ENCODE measurements at regions not wholly inside any gene's neighbourhood (a gene's known extent, or its start where the extent isn't known, plus 50 kb on each side); places are given as distances from the start of the nearest gene placed in this dataset.

DNA sequence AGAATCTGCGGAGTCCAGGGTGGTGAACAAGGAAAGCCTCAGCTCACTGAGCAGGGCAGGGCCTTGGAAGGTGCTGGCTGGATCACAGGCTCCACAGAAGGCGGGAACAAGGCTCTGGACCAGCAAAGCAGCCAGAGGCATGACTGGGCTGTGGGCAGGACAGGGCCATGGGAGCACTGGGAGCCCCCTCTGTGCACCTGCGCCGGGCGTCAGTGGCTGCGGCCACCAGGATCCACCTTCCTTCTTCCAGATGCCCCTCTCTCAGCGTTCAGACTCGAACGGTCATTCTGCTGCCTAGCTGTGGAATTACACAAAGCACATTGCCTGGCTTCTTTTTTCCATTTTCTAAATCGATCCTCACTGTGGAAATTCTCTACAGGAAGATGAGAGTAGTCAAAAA lies 621.2 kb downstream of the GALR1 start:
- Histone ChIP-seq H3K4me2 (ENCODE audit: unreplicated experiment) (no peak overlapping the region), H4K20me1 (ENCODE audit: insufficient read depth) (no peaks in the 10 kb centered on the region), H3K9me2 (ENCODE audit: insufficient read depth) (no peaks in the 10 kb centered on the region), H3K9ac (no peak overlapping the region), H3F3A (ENCODE audit: insufficient read depth) (no peaks in the 10 kb centered on the region), H3K9me3 (ENCODE audit: low read depth) (no peaks in the 10 kb centered on the region), H3K27ac (no peak overlapping the region), H3K36me3 (ENCODE audit: low read depth) (no peaks in the 10 kb centered on the region), H3K27me3 (replicated peaks; ENCODE audit: insufficient read depth) (no peaks in the 10 kb centered on the region), H3K4me1 (ENCODE audit: insufficient read depth) (no peaks in the 10 kb centered on the region), H2AFZ (no peak overlapping the region), H3K4me3 (no peak overlapping the region), H3K79me2 (ENCODE audit: insufficient read depth) (no peaks in the 10 kb centered on the region)
- in situ Hi-C loops (cut with MboI), result no loop called here
- TF ChIP-seq EZH2 (IDR thresholded peaks at IDR 0.05; ENCODE audit: insufficient read depth, poor library complexity, severe bottlenecking) (no peak), EZH2phosphoT487 (IDR thresholded peaks at IDR 0.05; ENCODE audit: insufficient read depth, low read depth) (no peak)
- DNase-seq, result no peak
- 40 to 46% methylated on average over 10 of the region's 10 CpGs for WGBS, 2 experiments (ENCODE audit: low coverage in 1 of 2, low lambda C conversion rate in 2 of 2, missing lambda C conversion rate in 2 of 2)

DNA sequence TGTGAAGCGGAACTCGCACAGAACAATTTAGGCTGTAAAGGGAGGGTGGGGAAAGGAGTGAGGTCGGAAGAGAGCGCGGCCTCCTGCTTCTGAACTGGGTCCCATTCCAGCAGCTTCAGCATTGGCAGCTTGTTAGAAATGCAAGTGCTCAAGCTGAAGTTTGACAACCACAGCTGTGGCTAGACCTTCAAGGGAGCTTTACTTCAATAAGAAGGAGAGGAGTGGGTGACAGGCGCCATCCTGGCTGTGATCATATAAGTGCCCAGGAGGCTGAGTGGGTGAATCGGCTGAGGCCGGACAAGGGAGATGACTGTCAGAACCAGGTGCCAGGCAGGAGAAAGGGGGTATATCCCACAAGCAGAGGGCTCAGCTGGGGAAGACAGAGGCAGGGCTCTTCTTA lies 622.5 kb downstream of the GALR1 start:
- no peaks in the 10 kb centered on the region for H3F3A ChIP-seq (ENCODE audit: insufficient read depth)
- 51 to 61% methylated on average over 8 of the region's 8 CpGs for WGBS, 2 experiments (ENCODE audit: low coverage in 1 of 2, low lambda C conversion rate in 2 of 2, missing lambda C conversion rate in 2 of 2)
- in situ Hi-C loops (cut with MboI), result no loop called here
- H3K27ac ChIP-seq, result no peak overlapping the region
- no peak overlapping the region for H3K9ac ChIP-seq
- no peak for TF ChIP-seq EZH2phosphoT487 (IDR thresholded peaks at IDR 0.05; ENCODE audit: insufficient read depth, low read depth)
- TF ChIP-seq EZH2 (IDR thresholded peaks at IDR 0.05; ENCODE audit: insufficient read depth, poor library complexity, severe bottlenecking), result no peak
- H2AFZ ChIP-seq, result no peak overlapping the region
- no peak for DNase-seq
- no peaks in the 10 kb centered on the region for H3K27me3 ChIP-seq (replicated peaks; ENCODE audit: insufficient read depth)
- no peaks in the 10 kb centered on the region for H3K9me2 ChIP-seq (ENCODE audit: insufficient read depth)
- no peak overlapping the region for H3K4me3 ChIP-seq
- no peaks in the 10 kb centered on the region for H3K4me1 ChIP-seq (ENCODE audit: insufficient read depth)
- no peak overlapping the region for H3K4me2 ChIP-seq (ENCODE audit: unreplicated experiment)
- H4K20me1 ChIP-seq (ENCODE audit: insufficient read depth), result no peaks in the 10 kb centered on the region
- H3K9me3 ChIP-seq (ENCODE audit: low read depth), result no peaks in the 10 kb centered on the region
- H3K36me3 ChIP-seq (ENCODE audit: low read depth), result no peaks in the 10 kb centered on the region
- H3K79me2 ChIP-seq (ENCODE audit: insufficient read depth), result no peaks in the 10 kb centered on the region

DNA sequence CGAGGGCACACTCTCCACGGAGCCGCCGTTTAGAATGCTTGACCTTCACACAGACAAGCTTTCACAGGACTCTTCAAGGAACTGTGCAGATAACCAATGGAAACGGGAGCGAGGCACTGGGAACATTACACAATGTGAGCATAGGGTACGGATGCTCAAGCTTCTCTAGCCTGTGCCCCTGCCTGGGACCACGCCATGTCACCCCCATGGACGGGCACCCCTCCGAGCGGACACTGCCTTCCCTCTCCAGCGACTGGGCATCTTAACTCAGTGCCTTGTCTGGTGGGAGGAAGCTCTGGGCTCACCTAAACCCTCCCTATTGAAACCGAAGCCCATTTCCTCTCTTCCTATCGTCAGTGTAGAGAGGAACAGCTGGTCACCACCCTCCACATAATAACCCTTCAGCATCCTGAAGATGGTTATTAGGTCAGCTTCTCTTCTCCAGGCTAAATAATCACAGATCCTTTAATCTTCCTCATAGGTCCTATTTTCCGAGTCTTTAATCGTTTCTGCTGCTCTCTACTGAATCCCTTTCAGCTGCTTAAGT lies 626.7 kb downstream of the GALR1 start:
- no peaks in the 10 kb centered on the region for H3K4me1 ChIP-seq (ENCODE audit: insufficient read depth)
- H3K36me3 ChIP-seq (ENCODE audit: low read depth), result no peaks in the 10 kb centered on the region
- DNase-seq, result no peak
- no peaks in the 10 kb centered on the region for H4K20me1 ChIP-seq (ENCODE audit: insufficient read depth)
- H3K9ac ChIP-seq, result no peak overlapping the region
- H3K4me3 ChIP-seq, result no peak overlapping the region
- TF ChIP-seq EZH2phosphoT487 (IDR thresholded peaks at IDR 0.05; ENCODE audit: insufficient read depth, low read depth) (no peak), EZH2 (IDR thresholded peaks at IDR 0.05; ENCODE audit: insufficient read depth, poor library complexity, severe bottlenecking) (no peak)
- whole genome bisulfite sequencing, 2 experiments (ENCODE audit: low coverage in 1 of 2, low lambda C conversion rate in 2 of 2, missing lambda C conversion rate in 2 of 2), result 27 to 30% methylated on average over 12 to 16 of the region's 16 CpGs
- H3K27ac ChIP-seq, result no peak overlapping the region
- no peak overlapping the region for H3K4me2 ChIP-seq (ENCODE audit: unreplicated experiment)
- H3K9me3 ChIP-seq (ENCODE audit: low read depth), result no peaks in the 10 kb centered on the region
- no peak overlapping the region for H2AFZ ChIP-seq
- no peaks in the 10 kb centered on the region for H3F3A ChIP-seq (ENCODE audit: insufficient read depth)
- no peaks in the 10 kb centered on the region for H3K9me2 ChIP-seq (ENCODE audit: insufficient read depth)
- H3K79me2 ChIP-seq (ENCODE audit: insufficient read depth), result no peaks in the 10 kb centered on the region
- in situ Hi-C loops (cut with MboI), result no loop called here
- no peaks in the 10 kb centered on the region for H3K27me3 ChIP-seq (replicated peaks; ENCODE audit: insufficient read depth)

DNA sequence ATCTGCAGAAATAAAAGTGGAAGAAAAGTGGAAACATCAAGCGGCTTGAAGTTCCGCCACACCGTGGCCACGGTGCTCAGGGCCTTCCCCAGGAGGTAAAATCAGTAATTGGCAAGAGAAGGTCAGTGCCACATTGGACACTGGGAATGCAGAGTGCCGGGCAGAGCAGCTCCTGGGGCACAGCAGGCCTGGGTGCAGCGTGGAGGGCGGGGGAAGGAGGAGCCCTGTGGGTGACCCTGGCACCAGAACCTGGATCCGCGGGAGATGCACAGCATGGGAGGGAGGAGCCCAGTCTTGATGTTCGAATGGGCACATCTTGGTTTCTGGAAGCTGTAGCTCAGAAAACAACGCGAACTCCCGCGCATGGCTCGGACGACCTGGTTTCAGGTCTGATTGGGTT lies 630.2 kb downstream of the GALR1 start:
- no peak overlapping the region for H2AFZ ChIP-seq
- H3K9ac ChIP-seq, result no peak overlapping the region
- H3K9me2 ChIP-seq (ENCODE audit: insufficient read depth), result no peaks in the 10 kb centered on the region
- no peak for DNase-seq
- H3K4me3 ChIP-seq, result no peak overlapping the region
- H3K9me3 ChIP-seq (ENCODE audit: low read depth), result no peaks in the 10 kb centered on the region
- in situ Hi-C loops (cut with MboI), result no loop called here
- H3K27me3 ChIP-seq (replicated peaks; ENCODE audit: insufficient read depth), result no peaks in the 10 kb centered on the region
- H3K4me2 ChIP-seq (ENCODE audit: unreplicated experiment), result no peak overlapping the region
- H3K79me2 ChIP-seq (ENCODE audit: insufficient read depth), result no peaks in the 10 kb centered on the region
- H3K27ac ChIP-seq, result no peak overlapping the region
- no peaks in the 10 kb centered on the region for H3K4me1 ChIP-seq (ENCODE audit: insufficient read depth)
- WGBS, 2 experiments (ENCODE audit: low coverage in 1 of 2, low lambda C conversion rate in 2 of 2, missing lambda C conversion rate in 2 of 2), result 57 to 60% methylated on average over 16 of the region's 16 CpGs
- H4K20me1 ChIP-seq (ENCODE audit: insufficient read depth), result no peaks in the 10 kb centered on the region
- H3F3A ChIP-seq (ENCODE audit: insufficient read depth), result no peaks in the 10 kb centered on the region
- H3K36me3 ChIP-seq (ENCODE audit: low read depth), result no peaks in the 10 kb centered on the region
- TF ChIP-seq EZH2 (IDR thresholded peaks at IDR 0.05; ENCODE audit: insufficient read depth, poor library complexity, severe bottlenecking), result no peak
- TF ChIP-seq EZH2phosphoT487 (IDR thresholded peaks at IDR 0.05; ENCODE audit: insufficient read depth, low read depth), result no peak

DNA sequence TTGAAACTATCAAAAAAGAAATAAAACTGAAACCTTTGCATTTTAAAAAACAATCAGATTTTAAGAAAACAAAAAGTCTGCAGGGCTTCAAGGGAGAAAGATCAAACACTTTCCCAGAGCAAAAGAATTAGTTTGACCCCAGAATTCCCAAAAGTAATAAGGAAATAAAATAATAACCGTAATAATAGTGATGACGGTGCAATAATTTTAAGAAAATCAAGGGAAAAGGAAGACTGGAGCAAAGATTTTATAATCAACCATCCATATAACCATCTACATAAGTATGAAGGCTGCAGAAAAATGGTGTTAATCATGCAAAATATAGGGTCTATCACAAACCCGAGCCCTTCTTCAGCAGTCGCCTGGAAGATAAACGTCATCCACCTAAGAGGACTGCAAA lies 634.8 kb downstream of the GALR1 start:
- no peak overlapping the region for H3K4me2 ChIP-seq (ENCODE audit: unreplicated experiment)
- H3K9ac ChIP-seq, result no peak overlapping the region
- WGBS, 2 experiments (ENCODE audit: low coverage in 1 of 2, low lambda C conversion rate in 2 of 2, missing lambda C conversion rate in 2 of 2), result 28 to 30% methylated on average over 5 of the region's 5 CpGs
- no peak overlapping the region for H2AFZ ChIP-seq
- H3K27ac ChIP-seq, result no peak overlapping the region
- no peaks in the 10 kb centered on the region for H3F3A ChIP-seq (ENCODE audit: insufficient read depth)
- TF ChIP-seq EZH2phosphoT487 (IDR thresholded peaks at IDR 0.05; ENCODE audit: insufficient read depth, low read depth) (no peak), EZH2 (IDR thresholded peaks at IDR 0.05; ENCODE audit: insufficient read depth, poor library complexity, severe bottlenecking) (no peak)
- no peaks in the 10 kb centered on the region for H3K9me2 ChIP-seq (ENCODE audit: insufficient read depth)
- H3K36me3 ChIP-seq (ENCODE audit: low read depth), result no peaks in the 10 kb centered on the region
- H3K4me1 ChIP-seq (ENCODE audit: insufficient read depth), result no peaks in the 10 kb centered on the region
- H3K4me3 ChIP-seq, result no peak overlapping the region
- in situ Hi-C loops (cut with MboI), result no loop called here
- no peak for DNase-seq
- H3K27me3 ChIP-seq (replicated peaks; ENCODE audit: insufficient read depth), result no peaks in the 10 kb centered on the region
- H3K79me2 ChIP-seq (ENCODE audit: insufficient read depth), result no peaks in the 10 kb centered on the region
- no peaks in the 10 kb centered on the region for H4K20me1 ChIP-seq (ENCODE audit: insufficient read depth)
- H3K9me3 ChIP-seq (ENCODE audit: low read depth), result no peaks in the 10 kb centered on the region
